Fibroblast of the conjunctiva (primary cell): ENCODE measurements at regions not wholly inside any gene's neighbourhood (a gene's known extent, or its start where the extent isn't known, plus 50 kb on each side); places are given as distances from the start of the nearest gene placed in this dataset.
"Not testable (repeated sequence)": the region's sequence is repeated elsewhere in the genome, so short reads cannot be mapped to it uniquely, and the experiment has no call there.

Source experiments
- DNase-seq: peaks from one replicate; pipeline ENCODE4 v3.0.0-alpha.2; 2010; ENCODE audit warnings: low read depth

DNA sequence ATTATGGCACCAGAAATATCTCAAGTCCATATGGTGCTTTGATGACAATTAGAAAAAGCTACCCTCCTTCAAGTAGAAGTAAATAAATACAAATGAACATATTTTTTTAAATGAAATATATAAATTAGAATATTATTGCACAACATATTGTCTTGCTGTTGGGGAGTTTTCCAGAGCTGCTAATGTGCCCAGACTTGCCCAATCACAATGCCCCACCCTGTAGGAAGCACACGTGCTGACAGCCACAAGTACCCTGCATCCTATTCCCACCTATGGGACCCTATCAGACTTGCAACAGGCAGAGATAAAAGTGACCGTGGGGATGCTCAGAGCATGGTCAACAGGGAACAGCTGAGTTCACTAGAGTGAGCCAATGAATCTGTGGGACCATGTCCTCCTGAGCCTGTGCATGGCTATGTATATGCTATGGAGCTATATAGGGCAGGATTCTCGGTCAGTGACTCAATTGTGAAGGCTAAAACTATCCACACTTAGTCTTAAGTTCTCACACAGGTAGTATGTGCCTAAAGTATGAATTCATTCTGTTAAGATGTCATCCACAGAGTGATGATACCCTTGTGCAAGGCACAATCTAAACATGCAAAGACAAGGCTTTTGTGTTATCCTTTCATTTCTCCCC, 336.0 kb downstream of the HGF start:
- no peak for DNase-seq

- DNase-seq, result no peak
Measured at GRCh38 chr7:81433206-81433605, 336.6 kb downstream of the HGF start.

- no peak for DNase-seq
Measured at GRCh38 chr7:81430761-81431160, 339.1 kb downstream of the HGF start.

DNA sequence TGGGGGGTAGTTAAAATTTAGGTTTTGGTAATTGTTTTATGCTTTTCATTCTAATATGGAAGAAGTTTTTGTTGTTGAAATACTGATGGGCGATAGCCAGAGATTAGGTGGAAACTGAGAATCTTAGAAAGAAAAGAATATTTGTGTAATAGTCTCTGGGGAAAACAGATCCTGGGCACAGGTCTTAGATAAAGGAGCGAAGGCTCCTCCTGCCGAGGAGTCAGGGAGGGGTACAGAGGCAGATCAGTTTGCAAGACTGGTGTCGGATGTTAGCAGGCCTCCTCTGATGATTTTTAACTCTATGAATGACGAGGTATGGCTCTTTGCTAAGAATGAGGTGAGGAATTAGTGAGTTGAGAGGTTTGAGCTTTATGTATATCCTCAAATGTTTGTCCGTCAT, 339.7 kb downstream of the HGF start:
- DNase-seq, result peak; percentile 14

GRCh38 chr7:81427461-81427860, 342.4 kb downstream of the HGF start:
- DNase-seq, result no peak

DNA sequence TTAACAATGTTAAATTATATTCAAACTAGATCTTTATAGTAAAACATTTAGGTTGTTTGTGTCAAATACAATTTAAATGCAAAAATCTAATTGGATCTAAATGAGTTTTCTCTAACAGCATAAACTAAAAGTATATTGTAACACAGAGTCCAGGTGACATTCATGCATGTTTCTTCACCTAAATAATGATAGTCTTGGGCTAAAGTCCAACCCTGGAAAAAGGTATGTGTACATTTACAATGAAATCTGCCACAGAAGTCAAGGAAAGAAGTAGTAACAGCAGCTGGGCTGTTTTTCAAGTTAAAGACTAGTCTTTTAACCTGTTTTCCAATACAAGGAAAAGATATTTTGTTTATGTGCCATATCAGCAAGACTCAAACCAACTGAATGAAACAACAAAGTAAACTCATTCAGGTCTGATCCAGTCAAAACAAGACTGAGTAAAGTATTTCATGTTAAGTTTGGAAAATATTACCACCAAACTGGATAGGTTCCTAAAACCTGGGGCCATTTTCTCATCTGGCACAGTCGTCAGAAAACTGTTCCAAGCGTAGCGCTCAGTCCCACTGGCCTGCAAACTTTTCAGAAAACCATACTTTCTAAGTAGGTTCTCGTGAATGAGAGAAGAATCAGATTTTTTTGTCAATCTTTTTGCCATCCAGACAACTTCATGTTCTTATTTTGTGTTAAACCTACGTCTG, 349.2 kb downstream of the HGF start:
- no peak for DNase-seq

DNA sequence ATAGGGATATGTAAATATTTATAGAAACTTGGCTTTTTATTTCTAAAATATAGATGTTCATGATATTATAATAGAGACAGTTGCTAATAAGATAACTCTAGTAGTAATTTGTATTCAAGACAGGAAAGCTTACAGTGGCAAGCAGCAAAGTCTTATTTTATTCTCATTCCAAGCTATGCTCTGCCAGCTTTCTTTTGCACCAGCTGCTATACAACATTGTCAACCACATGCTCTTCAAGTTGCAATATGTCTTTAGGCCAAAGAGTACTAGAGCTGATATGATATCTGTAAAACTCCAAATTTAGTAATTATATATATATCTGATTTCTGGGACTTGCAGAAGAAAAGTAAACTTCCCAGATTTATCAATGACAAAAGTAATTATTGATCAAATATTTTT, 350.1 kb downstream of the HGF start:
- no peak for DNase-seq

- no peak for DNase-seq
Measured at GRCh38 chr7:81416659-81417058, 353.2 kb downstream of the HGF start.

DNA sequence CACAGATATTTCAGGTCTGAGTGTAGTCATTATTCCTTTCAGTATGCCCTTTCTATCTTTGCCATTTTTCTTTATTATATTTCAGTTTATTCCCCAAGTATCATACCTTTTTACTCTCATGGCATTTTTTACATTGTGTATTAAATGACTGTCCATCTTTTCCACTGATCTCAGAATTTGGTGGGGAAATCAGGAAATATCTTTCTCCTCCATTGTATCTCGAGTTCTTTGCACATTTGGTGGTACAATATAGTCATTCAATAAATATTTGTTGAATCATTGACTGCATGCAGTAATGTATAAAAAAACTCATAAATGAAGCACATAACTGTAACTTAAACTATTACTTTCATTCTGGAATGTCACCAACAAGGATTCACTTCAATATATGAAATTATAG, 354.7 kb downstream of the HGF start:
- no peak for DNase-seq

- DNase-seq, result no peak
Measured at GRCh38 chr7:81414411-81414810, 355.4 kb downstream of the HGF start.

GRCh38 chr7:81410471-81411117, 359.3 kb downstream of the HGF start:
- no peak for DNase-seq

DNA sequence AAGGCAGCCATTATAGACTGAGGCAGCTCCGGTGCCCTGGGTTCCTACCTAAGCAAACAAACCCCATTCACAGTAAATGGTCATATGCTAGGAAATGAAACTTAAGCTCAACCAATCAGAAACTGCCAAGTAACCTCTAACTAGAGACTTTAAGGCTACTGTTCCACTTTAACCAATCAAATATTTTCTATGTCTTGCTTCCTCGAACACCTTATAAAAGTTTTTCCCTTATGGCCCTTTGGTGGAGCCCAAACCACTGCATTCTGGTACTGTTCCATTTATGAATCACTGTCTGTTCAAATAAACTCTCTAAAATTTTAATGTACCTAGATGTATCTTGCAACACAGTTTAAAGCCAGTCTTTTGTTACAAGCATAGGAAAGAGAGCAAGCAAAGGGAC, 361.1 kb downstream of the HGF start:
- no peak for DNase-seq

DNA sequence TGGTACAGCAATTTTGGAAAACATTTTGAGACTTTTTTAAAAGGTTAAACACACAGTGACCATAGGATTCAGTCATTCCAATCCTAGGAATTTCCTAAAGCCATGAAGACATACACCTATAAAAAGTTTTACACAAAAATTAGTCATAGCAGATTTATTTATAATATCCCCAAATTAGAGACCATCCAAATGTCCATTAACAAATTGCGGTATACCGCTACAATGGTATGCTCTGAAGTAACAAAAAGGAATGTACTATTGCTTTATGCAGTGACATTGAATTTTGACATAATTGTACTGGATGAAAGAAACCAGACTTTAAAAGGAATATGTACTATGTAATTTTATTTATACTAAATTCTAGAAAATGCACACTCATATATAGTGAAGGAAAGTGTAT, 362.8 kb downstream of the HGF start:
- no peak for DNase-seq

- no peak for DNase-seq
Measured at GRCh38 chr7:81404669-81405068, 365.2 kb downstream of the HGF start.

- DNase-seq, result no peak
Measured at GRCh38 chr7:81402227-81402626, 367.6 kb downstream of the HGF start.

GRCh38 chr7:81399471-81399870, 370.4 kb downstream of the HGF start:
- no peak for DNase-seq

GRCh38 chr7:81394029-81394428, 375.8 kb downstream of the HGF start:
- no peak for DNase-seq

DNA sequence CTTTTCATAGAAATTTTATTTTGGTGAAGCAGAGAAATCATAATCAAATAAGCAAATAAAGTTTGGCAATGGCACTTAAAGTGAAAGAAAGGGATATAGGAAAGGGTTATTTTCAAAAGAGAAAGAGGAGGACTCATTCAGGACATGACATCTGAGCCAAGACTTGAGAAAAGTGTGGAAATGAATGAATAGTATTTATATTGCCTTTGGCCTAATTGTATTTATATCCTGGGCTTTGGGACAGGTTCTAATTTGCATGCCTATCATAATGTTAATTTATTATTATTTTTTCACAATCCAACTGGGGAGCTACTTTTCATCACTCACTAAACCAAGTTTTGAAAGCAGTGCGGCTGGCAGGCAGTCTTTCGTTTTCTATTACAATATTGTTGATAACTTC, 376.8 kb downstream of the HGF start:
- DNase-seq, result no peak

DNA sequence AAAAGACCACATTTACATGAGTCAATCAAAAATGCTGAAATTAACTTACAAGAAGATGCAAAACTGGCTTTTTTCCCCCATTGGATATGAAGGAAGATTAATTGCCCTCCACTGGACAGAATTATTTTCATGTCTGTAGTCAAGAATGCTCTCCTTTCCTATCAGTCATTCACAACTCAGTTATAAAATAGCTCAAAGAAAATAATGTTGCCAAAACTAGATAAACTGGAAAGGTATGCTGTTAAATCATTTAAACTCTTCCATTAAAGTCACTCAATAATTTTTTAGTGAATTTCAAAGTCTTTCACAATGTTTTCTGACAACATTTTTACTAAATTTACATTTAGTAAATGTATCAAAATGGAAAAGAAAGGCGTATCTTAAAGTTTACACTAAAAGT, 384.5 kb downstream of the HGF start:
- no peak for DNase-seq

- DNase-seq, result no peak
Measured at GRCh38 chr7:81383846-81384245, 386.0 kb downstream of the HGF start.

- not testable (repeated sequence) for DNase-seq
Measured at GRCh38 chr7:81374641-81375040, 395.2 kb downstream of the HGF start.

DNA sequence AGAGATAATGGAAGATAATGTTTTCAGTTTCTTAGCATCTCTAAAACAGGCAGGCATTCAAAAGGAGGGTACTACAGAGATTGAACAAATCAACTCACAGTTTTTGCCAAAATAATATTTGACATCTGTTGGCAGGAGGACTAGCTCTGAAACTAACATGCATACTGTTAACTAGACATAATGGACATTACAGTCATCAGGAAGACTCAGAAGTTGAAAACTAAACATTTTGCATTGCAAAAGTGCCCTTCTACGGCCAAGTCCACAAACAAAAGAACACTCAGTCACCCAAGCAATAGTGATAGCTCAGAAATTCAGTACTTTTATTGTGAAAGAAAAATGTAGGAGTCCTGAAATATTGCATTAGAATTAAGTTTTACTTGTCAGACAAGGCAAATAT, 399.0 kb downstream of the HGF start:
- no peak for DNase-seq

GRCh38 chr7:81367326-81367931, 402.4 kb downstream of the HGF start:
- peak; percentile 95 for DNase-seq
